K562 (cell line): ENCODE measurements at regions not wholly inside any gene's neighbourhood (a gene's known extent, or its start where the extent isn't known, plus 50 kb on each side); places are given as distances from the start of the nearest gene placed in this dataset.

Experiments
- ATAC-seq: fragments of 200-7000 bp; cut with Tn5 transposase; 3 replicates; pipeline ENCODE4 v1.9.1; 2020; ENCODE audit warnings: moderate library complexity
- BruUV-seq: library from RNA; stranded (reverse); fragments of 400-500 nt; replicated peaks from 2 replicates; lab custom pipeline; 2021; lab: Mats Ljungman, UMichigan
- CTCF ChIA-PET: fragments of 300-600 bp; formaldehyde crosslinking; extraction: SDS; loops from one replicate; lab custom pipeline; 2021; ENCODE audit warnings: low intra/inter-chr PET ratio; lab: Yijun Ruan, JAX
- POLR2A ChIA-PET: fragments of 300-600, 350-650 bp; sonication (Branson Sonifier 250); formaldehyde crosslinking; extraction: SDS; loops from one replicate; lab custom pipeline; 2021; ENCODE audit warnings: antibody characterized with exemption, inconsistent platforms; lab: Yijun Ruan, JAX
- DNase-seq, 4 experiments: peaks; one replicate each; pipeline versions ENCODE4 v3.0.0 to v3.0.0-alpha.2; 2011 to 2018; ENCODE audit warnings: low spot score in 3 of 4, mixed read lengths in 3 of 4; ENCODE audit errors: extremely low read depth in 1 of 4
- FAIRE-seq: peaks from 2 replicates; lab custom pipeline; 2011; peaks lifted over from hg19 to GRCh38; lab: Jason Lieb, UNC
- H2AFZ ChIP-seq: 2 replicates; pipeline ENCODE4 v1.6.0; 2011; ENCODE audit warnings: low read depth, low read length, control low read depth, inconsistent platforms
- H3K27ac ChIP-seq: fragments of 200-600 bp; 3 replicates; pipeline ENCODE4 v1.8.0; 2011; ENCODE audit warnings: low read depth, mild to moderate bottlenecking, control low read depth, inconsistent platforms, low read length, moderate library complexity, mixed read lengths; ENCODE audit errors: extremely low read depth
- H3K27me3 ChIP-seq, 2 experiments: fragments of 300-600 bp in 1 of 2; 2 replicates in 1 of 2; 3 replicates in 1 of 2; pipeline versions ENCODE4 v1.6.0 to v1.8.0; 2011; ENCODE audit warnings: inconsistent platforms in 2 of 2, low read length in 2 of 2, mild to moderate bottlenecking in 1 of 2, mixed read lengths in 1 of 2, moderate library complexity in 1 of 2; ENCODE audit not compliant: control insufficient read depth in 2 of 2, insufficient read depth in 2 of 2
- H3K36me3 ChIP-seq: fragments of 300-600 bp; 3 replicates; pipeline ENCODE4 v1.8.0; 2011; ENCODE audit warnings: mild to moderate bottlenecking, low read length, inconsistent platforms; ENCODE audit not compliant: control insufficient read depth, insufficient read depth
- H3K4me1 ChIP-seq, 2 experiments: fragments of 200-600 bp in 1 of 2; replicated peaks in 1 of 2; 2 replicates in 1 of 2; 3 replicates in 1 of 2; pipeline versions ENCODE4 v1.5.1 to v1.8.0; 2011; ENCODE audit warnings: inconsistent platforms in 2 of 2, low read length in 2 of 2, mild to moderate bottlenecking in 1 of 2, mixed read lengths in 1 of 2, moderate library complexity in 1 of 2; ENCODE audit not compliant: control insufficient read depth in 2 of 2, insufficient read depth in 2 of 2
- H3K4me2 ChIP-seq: 2 replicates; pipeline ENCODE4 v1.6.1; 2011; ENCODE audit warnings: low read length, control low read depth, inconsistent platforms, mixed read lengths; ENCODE audit not compliant: insufficient read depth
- H3K4me3 ChIP-seq: fragments of 200-600 bp; sonication (generic), shearing (Covaris generic); 2 replicates; pipeline ENCODE4 v1.5.1; 2016; ENCODE audit warnings: control low read depth, inconsistent platforms
- H3K79me2 ChIP-seq: fragments of 200-600 bp; 3 replicates; pipeline ENCODE4 v1.8.0; 2011; ENCODE audit warnings: low read length, inconsistent platforms; ENCODE audit not compliant: control insufficient read depth, insufficient read depth
- H3K9ac ChIP-seq, 2 experiments: 2 replicates each; pipeline versions ENCODE4 v1.6.0 to v1.6.1; 2011; ENCODE audit warnings: low read depth in 2 of 2, low read length in 2 of 2, control low read depth in 1 of 2, inconsistent platforms in 1 of 2, mild to moderate bottlenecking in 1 of 2, mixed read lengths in 1 of 2; ENCODE audit not compliant: insufficient read depth in 1 of 2
- H3K9me1 ChIP-seq: one replicate; pipeline ENCODE4 v1.6.0; 2011; ENCODE audit warnings: inconsistent platforms, mild to moderate bottlenecking, low read length, moderate library complexity; ENCODE audit not compliant: control insufficient read depth, insufficient read depth
- H3K9me3 ChIP-seq: replicated peaks from 2 replicates; pipeline ENCODE4 v1.5.1; 2011; ENCODE audit warnings: low read depth, low read length, inconsistent platforms; ENCODE audit not compliant: control insufficient read depth, insufficient read depth
- H4K20me1 ChIP-seq: replicated peaks from 2 replicates; pipeline ENCODE4 v1.6.1; 2011; ENCODE audit warnings: low read length, inconsistent platforms, mixed read lengths; ENCODE audit not compliant: control insufficient read depth, insufficient read depth
- CBX5 ChIP-seq: IDR thresholded peaks from 2 replicates; pipeline ENCODE4 v1.6.1; 2014; ENCODE audit warnings: low read depth, borderline replicate concordance
- HDAC6 ChIP-seq: IDR thresholded peaks from 2 replicates; pipeline ENCODE4 v1.6.1; 2012; ENCODE audit warnings: low read depth, mild to moderate bottlenecking, control low read depth, inconsistent platforms, low read length, moderate library complexity
- MEF2A ChIP-seq: IDR thresholded peaks from 2 replicates; pipeline ENCODE4 v1.6.1; 2011; ENCODE audit warnings: low read depth, mild to moderate bottlenecking, low read length, moderate library complexity; ENCODE audit not compliant: control insufficient read depth
- SMAD2 ChIP-seq: fragments of 150-350 bp; IDR thresholded peaks from 2 replicates; pipeline ENCODE4 v1.6.1; 2014; ENCODE audit warnings: low read depth, mild to moderate bottlenecking, low read length
- SRSF1 ChIP-seq: fragments of 200-400 bp; formaldehyde crosslinking; IDR thresholded peaks from 2 replicates; pipeline ENCODE4 v1.6.1; 2017; ENCODE audit warnings: mild to moderate bottlenecking, low read depth, low read length, moderate library complexity
- TGIF2 ChIP-seq: sonication (generic); formaldehyde crosslinking; IDR thresholded peaks from 2 replicates; pipeline ENCODE4 v1.8.1; 2022; ENCODE audit warnings: mild to moderate bottlenecking, missing genetic modification reagents, moderate library complexity
- ZBTB7A ChIP-seq: IDR thresholded peaks from 2 replicates; pipeline ENCODE4 v1.6.1; 2011; ENCODE audit warnings: low read depth, mild to moderate bottlenecking, low read length, moderate library complexity, borderline replicate concordance; ENCODE audit not compliant: control insufficient read depth
- WGBS: fragments of 100-300 bp; shearing (Covaris generic); methylation state at CpG from one replicate; pipeline ENCODE4 v1.1.6; 2016; ENCODE audit warnings: low coverage, mixed read lengths; ENCODE audit not compliant: insufficient coverage; ENCODE audit errors: missing lambda C conversion rate; 5-methylcytosine and 5-hydroxymethylcytosine counted together
- in situ Hi-C: fragments of 300-500 bp; cut with MboI; formaldehyde crosslinking; loops from 4 replicates; pipeline ENCODE4 v1.15.0; 2018; ENCODE audit warnings: inconsistent platforms, mixed read lengths
- intact Hi-C: fragments of 100-400 bp; cut with micrococcal nuclease; formaldehyde crosslinking; loops from 2 replicates; pipeline ENCODE4 v1.14.2; 2022
- TF ChIP-seq, protein P1 (sequence below): fragments of 250-450 bp; sonication (Bioruptor Pico); IDR thresholded peaks from 2 replicates; pipeline ENCODE4 v1.5.0; 2022; ENCODE audit warnings: mild to moderate bottlenecking
- TF ChIP-seq, protein P2 (sequence below): fragments of 450-650 bp; formaldehyde crosslinking; IDR thresholded peaks from 2 replicates; pipeline ENCODE4 v1.4.0; 2022; ENCODE audit warnings: missing genetic modification characterization
- TF ChIP-seq, protein P3 (sequence below): sonication (generic); formaldehyde crosslinking; IDR thresholded peaks from 2 replicates; pipeline ENCODE4 v1.9.0; 2022; ENCODE audit warnings: mild to moderate bottlenecking, missing genetic modification reagents
- TF ChIP-seq, protein P4 (sequence below): fragments of 450-650 bp; IDR thresholded peaks from 2 replicates; pipeline ENCODE4 v1.6.1; 2014; ENCODE audit warnings: low read depth, mild to moderate bottlenecking, moderate library complexity, borderline replicate concordance

DNA sequence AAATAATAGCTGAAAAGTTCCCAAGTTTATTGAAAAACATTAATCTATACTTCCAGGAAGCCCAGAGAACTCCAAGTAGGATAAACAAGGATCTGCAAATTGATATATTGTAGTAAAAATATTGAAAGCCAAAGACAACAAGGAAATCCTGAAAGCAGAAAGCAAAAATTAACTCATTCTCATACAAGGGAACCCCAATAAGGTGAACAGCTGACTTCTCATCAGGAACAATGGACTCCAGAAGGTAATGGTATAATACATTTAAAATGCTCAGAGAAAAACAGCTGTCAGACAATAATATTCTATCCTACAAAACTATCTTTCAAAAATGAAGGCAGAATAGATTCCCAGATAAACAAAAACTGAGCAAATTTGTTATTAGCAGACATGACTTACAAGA is 138.1 kb upstream of the BMP4 start:
- intact Hi-C loops (no loop called here), in situ Hi-C loops (no loop called here)
- no peak for ATAC-seq
- H3K4me2 ChIP-seq = no peak overlapping the region
- H3K27me3 ChIP-seq = no peaks in the 10 kb centered on the region
- no peaks in the 10 kb centered on the region for H4K20me1 ChIP-seq
- no peaks in the 10 kb centered on the region for H3K36me3 ChIP-seq
- H3K4me3 ChIP-seq = no peak overlapping the region
- DNase-seq = no peak
- no peak for TF ChIP-seq HDAC6
- TF ChIP-seq CBX5 = peak; percentile 30; the same call in 1 of the 2 replicates
- TF ChIP-seq, protein P1, sequence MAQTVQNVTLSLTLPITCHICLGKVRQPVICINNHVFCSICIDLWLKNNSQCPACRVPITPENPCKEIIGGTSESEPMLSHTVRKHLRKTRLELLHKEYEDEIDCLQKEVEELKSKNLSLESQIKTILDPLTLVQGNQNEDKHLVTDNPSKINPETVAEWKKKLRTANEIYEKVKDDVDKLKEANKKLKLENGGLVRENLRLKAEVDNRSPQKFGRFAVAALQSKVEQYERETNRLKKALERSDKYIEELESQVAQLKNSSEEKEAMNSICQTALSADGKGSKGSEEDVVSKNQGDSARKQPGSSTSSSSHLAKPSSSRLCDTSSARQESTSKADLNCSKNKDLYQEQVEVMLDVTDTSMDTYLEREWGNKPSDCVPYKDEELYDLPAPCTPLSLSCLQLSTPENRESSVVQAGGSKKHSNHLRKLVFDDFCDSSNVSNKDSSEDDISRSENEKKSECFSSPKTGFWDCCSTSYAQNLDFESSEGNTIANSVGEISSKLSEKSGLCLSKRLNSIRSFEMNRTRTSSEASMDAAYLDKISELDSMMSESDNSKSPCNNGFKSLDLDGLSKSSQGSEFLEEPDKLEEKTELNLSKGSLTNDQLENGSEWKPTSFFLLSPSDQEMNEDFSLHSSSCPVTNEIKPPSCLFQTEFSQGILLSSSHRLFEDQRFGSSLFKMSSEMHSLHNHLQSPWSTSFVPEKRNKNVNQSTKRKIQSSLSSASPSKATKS (CRISPR knock-in tag) = no peak
- TF ChIP-seq TGIF2 (CRISPR knock-in tag) = no peak
- no peak for FAIRE-seq
- BruUV-seq = no TSS peak
- H3K27ac ChIP-seq = no peak overlapping the region
- POLR2A ChIA-PET = no interaction called here
- H3K9me1 ChIP-seq = no peaks in the 10 kb centered on the region
- CTCF ChIA-PET = interaction anchor here (0.5 kb wide), 1 partner anchor 367 kb away, joined by 3 read pairs; no protein-coding TSS in a partner anchor
- no peaks in the 10 kb centered on the region for H3K4me1 ChIP-seq
- H3K79me2 ChIP-seq = no peaks in the 10 kb centered on the region
- H3K9me3 ChIP-seq = no peaks in the 10 kb centered on the region
- H3K9ac ChIP-seq = no peak overlapping the region
- H2AFZ ChIP-seq = no peak overlapping the region

DNA sequence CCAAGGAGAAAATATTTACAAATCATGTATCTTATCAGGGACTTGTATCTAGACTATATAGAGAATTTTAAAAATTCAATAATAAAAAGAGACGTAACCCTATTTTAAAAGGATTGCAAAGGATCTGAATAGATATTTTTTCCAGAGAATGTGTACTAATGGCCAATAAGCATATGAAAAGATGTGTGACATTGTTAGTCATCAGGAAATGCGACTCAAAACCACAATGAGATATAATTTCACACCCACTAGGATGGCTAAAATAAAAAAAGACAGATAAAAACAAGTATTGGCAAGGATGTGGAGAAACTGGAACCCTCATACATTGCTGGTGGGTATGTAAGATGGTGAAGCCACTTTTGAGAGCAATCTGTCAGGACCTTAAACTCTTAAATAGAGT is 141.9 kb upstream of the BMP4 start:
- Histone ChIP-seq H3K4me1 (no peaks in the 10 kb centered on the region), H4K20me1 (no peaks in the 10 kb centered on the region), H3K4me2 (no peak overlapping the region), H3K79me2 (no peaks in the 10 kb centered on the region), H3K9ac (no peak overlapping the region), H3K27ac (no peak overlapping the region), H3K9me3 (no peaks in the 10 kb centered on the region), H3K36me3 (no peaks in the 10 kb centered on the region), H3K4me3 (no peak overlapping the region), H2AFZ (no peak overlapping the region), H3K27me3 (no peaks in the 10 kb centered on the region), H3K9me1 (no peaks in the 10 kb centered on the region)
- DNase-seq (no peak), FAIRE-seq (no peak), ATAC-seq (no peak)
- BruUV-seq = no TSS peak
- POLR2A ChIA-PET = no interaction called here
- CTCF ChIA-PET = no interaction called here
- intact Hi-C loops (no loop called here), in situ Hi-C loops (no loop called here)
- 8% methylated on average over 2 of the region's 2 CpGs for WGBS
- TF ChIP-seq SMAD2 (no peak), MEF2A (no peak), ZBTB7A (no peak), SRSF1 (no peak)
- TF ChIP-seq, protein P2, sequence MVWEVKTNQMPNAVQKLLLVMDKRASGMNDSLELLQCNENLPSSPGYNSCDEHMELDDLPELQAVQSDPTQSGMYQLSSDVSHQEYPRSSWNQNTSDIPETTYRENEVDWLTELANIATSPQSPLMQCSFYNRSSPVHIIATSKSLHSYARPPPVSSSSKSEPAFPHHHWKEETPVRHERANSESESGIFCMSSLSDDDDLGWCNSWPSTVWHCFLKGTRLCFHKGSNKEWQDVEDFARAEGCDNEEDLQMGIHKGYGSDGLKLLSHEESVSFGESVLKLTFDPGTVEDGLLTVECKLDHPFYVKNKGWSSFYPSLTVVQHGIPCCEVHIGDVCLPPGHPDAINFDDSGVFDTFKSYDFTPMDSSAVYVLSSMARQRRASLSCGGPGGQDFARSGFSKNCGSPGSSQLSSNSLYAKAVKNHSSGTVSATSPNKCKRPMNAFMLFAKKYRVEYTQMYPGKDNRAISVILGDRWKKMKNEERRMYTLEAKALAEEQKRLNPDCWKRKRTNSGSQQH (CRISPR knock-in tag) = no peak
- TF ChIP-seq, protein P3, sequence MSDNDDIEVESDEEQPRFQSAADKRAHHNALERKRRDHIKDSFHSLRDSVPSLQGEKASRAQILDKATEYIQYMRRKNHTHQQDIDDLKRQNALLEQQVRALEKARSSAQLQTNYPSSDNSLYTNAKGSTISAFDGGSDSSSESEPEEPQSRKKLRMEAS (CRISPR knock-in tag) = no peak
- TF ChIP-seq, protein P4, sequence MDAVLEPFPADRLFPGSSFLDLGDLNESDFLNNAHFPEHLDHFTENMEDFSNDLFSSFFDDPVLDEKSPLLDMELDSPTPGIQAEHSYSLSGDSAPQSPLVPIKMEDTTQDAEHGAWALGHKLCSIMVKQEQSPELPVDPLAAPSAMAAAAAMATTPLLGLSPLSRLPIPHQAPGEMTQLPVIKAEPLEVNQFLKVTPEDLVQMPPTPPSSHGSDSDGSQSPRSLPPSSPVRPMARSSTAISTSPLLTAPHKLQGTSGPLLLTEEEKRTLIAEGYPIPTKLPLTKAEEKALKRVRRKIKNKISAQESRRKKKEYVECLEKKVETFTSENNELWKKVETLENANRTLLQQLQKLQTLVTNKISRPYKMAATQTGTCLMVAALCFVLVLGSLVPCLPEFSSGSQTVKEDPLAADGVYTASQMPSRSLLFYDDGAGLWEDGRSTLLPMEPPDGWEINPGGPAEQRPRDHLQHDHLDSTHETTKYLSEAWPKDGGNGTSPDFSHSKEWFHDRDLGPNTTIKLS = no peak
